ENCODE measurements at regions not wholly inside any gene's neighbourhood (a gene's known extent, or its start where the extent isn't known, plus 50 kb on each side); places are given as distances from the start of the nearest gene placed in this dataset.

DNA sequence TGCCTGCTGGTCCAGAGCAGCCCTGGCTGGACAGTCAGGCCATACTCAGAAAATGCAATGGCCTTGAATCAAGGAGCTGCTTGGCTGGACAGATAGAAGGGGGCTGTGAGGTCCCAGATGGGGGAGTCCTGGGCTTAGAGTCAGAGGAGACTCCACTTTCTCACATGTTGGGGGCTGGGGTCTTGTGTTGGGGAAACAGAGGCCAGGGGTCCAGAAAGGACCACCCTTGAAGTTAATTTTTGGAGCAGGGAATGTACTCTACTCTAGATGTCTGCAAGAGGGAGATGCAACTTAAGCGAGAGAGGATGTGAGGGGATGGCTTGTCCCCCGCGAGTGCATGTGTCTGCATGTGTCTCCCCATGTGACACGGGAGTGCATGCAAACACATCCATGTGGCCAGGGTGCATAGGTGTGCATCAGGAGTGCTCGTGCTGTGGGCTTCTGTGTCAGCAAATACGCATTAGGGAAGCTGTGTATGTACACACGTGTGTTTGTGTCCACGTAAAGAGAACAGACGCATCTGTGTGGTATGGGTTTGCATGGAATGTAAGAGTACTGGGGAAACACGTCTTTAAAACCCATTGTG lies 303.2 kb downstream of the MYCN start:
- DNase-seq (no peak), ATAC-seq (ENCODE audit: low read depth) (no peak)
- POLR2A ChIA-PET = no interaction called here
- Mint-ChIP-seq H3K4me1 (no peaks in the 10 kb centered on the region), H3K4me3 (no peak overlapping the region), H3K27ac (no peak overlapping the region), H3K9me3 (ENCODE audit: insufficient read depth) (no peaks in the 10 kb centered on the region), H3K27me3 (peaks cover 9% of the 10 kb centered on the region)
- Histone ChIP-seq H3K79me2 (ENCODE audit: control insufficient read depth, insufficient read depth, low read length) (no peaks in the 10 kb centered on the region), H4K20me1 (ENCODE audit: control insufficient read depth, insufficient read depth, low read length, poor library complexity, severe bottlenecking) (no peaks in the 10 kb centered on the region), H2AFZ (ENCODE audit: insufficient read depth, low read depth, low read length, poor library complexity, severe bottlenecking) (no peak overlapping the region), H3K9ac (ENCODE audit: low read length) (no peak overlapping the region), H3K27ac (ENCODE audit: low read length in 2 of 2) (no peak overlapping the region), H3K27me3 (replicated peaks in 1 of 4; ENCODE audit: control extremely low read depth in 1 of 4, control insufficient read depth in 3 of 4, insufficient read depth in 4 of 4, low read length in 3 of 4) (no peaks in the 10 kb centered on the region), H3K36me3 (replicated peaks in 1 of 2; ENCODE audit: control extremely low read depth in 1 of 2, control insufficient read depth in 1 of 2, extremely low read depth in 1 of 2, insufficient read depth in 2 of 2, low read length in 1 of 2) (no peaks in the 10 kb centered on the region), H3K4me3 (ENCODE audit: control extremely low read depth in 1 of 5, extremely low read depth in 1 of 5, insufficient read depth in 1 of 5, low read depth in 2 of 5, low read length in 4 of 5) (no peak overlapping the region), H3K9me3 (ENCODE audit: control extremely low read depth in 1 of 3, control insufficient read depth in 2 of 3, insufficient read depth in 1 of 3, low read length in 2 of 3) (no peaks in the 10 kb centered on the region), H3K4me2 (replicated peaks; ENCODE audit: low read depth, low read length, poor library complexity, severe bottlenecking) (no peak overlapping the region), H3K4me1 (ENCODE audit: control insufficient read depth in 2 of 2, insufficient read depth in 2 of 2, low read length in 2 of 2) (no peaks in the 10 kb centered on the region)
- CTCF ChIA-PET = no interaction called here
- TF ChIP-seq, protein P1, sequence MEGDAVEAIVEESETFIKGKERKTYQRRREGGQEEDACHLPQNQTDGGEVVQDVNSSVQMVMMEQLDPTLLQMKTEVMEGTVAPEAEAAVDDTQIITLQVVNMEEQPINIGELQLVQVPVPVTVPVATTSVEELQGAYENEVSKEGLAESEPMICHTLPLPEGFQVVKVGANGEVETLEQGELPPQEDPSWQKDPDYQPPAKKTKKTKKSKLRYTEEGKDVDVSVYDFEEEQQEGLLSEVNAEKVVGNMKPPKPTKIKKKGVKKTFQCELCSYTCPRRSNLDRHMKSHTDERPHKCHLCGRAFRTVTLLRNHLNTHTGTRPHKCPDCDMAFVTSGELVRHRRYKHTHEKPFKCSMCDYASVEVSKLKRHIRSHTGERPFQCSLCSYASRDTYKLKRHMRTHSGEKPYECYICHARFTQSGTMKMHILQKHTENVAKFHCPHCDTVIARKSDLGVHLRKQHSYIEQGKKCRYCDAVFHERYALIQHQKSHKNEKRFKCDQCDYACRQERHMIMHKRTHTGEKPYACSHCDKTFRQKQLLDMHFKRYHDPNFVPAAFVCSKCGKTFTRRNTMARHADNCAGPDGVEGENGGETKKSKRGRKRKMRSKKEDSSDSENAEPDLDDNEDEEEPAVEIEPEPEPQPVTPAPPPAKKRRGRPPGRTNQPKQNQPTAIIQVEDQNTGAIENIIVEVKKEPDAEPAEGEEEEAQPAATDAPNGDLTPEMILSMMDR (IDR thresholded peaks at IDR 0.05) = no peak
- TF ChIP-seq EZH2 (IDR thresholded peaks at IDR 0.05; ENCODE audit: borderline replicate concordance, insufficient read depth, low read depth, low read length, poor library complexity, severe bottlenecking) = no peak
- WGBS (ENCODE audit: insufficient coverage) = 90% methylated on average over 9 of the region's 10 CpGs
- intact Hi-C loops (cut with micrococcal nuclease) = no loop called here

DNA sequence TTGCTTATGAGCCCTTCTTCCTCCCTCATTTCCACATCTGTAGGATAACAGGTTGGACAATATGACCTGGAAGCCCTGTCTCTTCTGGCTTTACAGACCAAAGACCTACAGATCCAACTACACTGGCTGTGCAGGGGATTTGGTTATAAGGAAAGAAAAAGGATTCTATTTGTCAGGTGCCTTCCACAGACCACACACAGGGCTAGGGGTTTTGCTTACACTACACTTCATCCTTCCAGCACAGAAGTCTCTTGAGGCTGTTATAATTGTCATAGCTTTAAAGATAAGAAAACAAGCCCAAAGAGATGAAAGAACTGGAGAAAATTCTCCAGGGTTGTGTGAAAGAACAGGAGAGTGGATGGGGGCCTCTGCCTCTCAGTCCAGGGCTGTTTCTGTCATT lies 302.6 kb downstream of the MYCN start:
- CTCF ChIA-PET = no interaction called here

More for the DNA sequence above, 302.6 kb downstream of the MYCN start:
- no peak overlapping the region for H3K9ac ChIP-seq (ENCODE audit: low read length)
- H3K4me1 Mint-ChIP-seq = no peaks in the 10 kb centered on the region
- H3K4me3 ChIP-seq (ENCODE audit: control extremely low read depth in 1 of 5, extremely low read depth in 1 of 5, insufficient read depth in 1 of 5, low read depth in 2 of 5, low read length in 4 of 5) = no peak overlapping the region
- H3K9me3 ChIP-seq (ENCODE audit: control extremely low read depth in 1 of 3, control insufficient read depth in 2 of 3, insufficient read depth in 1 of 3, low read length in 2 of 3) = no peaks in the 10 kb centered on the region
- H3K36me3 ChIP-seq (replicated peaks in 1 of 2; ENCODE audit: control extremely low read depth in 1 of 2, control insufficient read depth in 1 of 2, extremely low read depth in 1 of 2, insufficient read depth in 2 of 2, low read length in 1 of 2) = no peaks in the 10 kb centered on the region
- no peaks in the 10 kb centered on the region for H3K9me3 Mint-ChIP-seq (ENCODE audit: insufficient read depth)
- H3K27me3 Mint-ChIP-seq = peaks cover 9% of the 10 kb centered on the region
- POLR2A ChIA-PET = no interaction called here
- no peak overlapping the region for H3K27ac ChIP-seq (ENCODE audit: low read length in 2 of 2)
- H3K4me1 ChIP-seq (ENCODE audit: control insufficient read depth in 2 of 2, insufficient read depth in 2 of 2, low read length in 2 of 2) = no peaks in the 10 kb centered on the region
- no peak overlapping the region for H2AFZ ChIP-seq (ENCODE audit: insufficient read depth, low read depth, low read length, poor library complexity, severe bottlenecking)
- no peaks in the 10 kb centered on the region for H4K20me1 ChIP-seq (ENCODE audit: control insufficient read depth, insufficient read depth, low read length, poor library complexity, severe bottlenecking)
- H3K27ac Mint-ChIP-seq = no peak overlapping the region
- ATAC-seq (ENCODE audit: low read depth) = no peak
- no peaks in the 10 kb centered on the region for H3K79me2 ChIP-seq (ENCODE audit: control insufficient read depth, insufficient read depth, low read length)
- no peak for DNase-seq
- no peak overlapping the region for H3K4me3 Mint-ChIP-seq
- intact Hi-C loops (cut with micrococcal nuclease) = no loop called here
- no peak for TF ChIP-seq EZH2 (IDR thresholded peaks at IDR 0.05; ENCODE audit: borderline replicate concordance, insufficient read depth, low read depth, low read length, poor library complexity, severe bottlenecking)
- TF ChIP-seq, protein P1 (IDR thresholded peaks at IDR 0.05) = no peak
- H3K4me2 ChIP-seq (replicated peaks; ENCODE audit: low read depth, low read length, poor library complexity, severe bottlenecking) = no peak overlapping the region
- no peaks in the 10 kb centered on the region for H3K27me3 ChIP-seq (replicated peaks in 1 of 4; ENCODE audit: control extremely low read depth in 1 of 4, control insufficient read depth in 3 of 4, insufficient read depth in 4 of 4, low read length in 3 of 4)

Data from B cell (primary cell).